GM21529 (cell line): ENCODE measurements at regions not wholly inside any gene's neighbourhood (a gene's known extent, or its start where the extent isn't known, plus 50 kb on each side); places are given as distances from the start of the nearest gene placed in this dataset.
"Not testable (repeated sequence)": the region's sequence is repeated elsewhere in the genome, so short reads cannot be mapped to it uniquely, and the experiment has no call there.

Experiments used
- ATAC-seq: cut with Tn5 transposase; IDR thresholded peaks from one replicate; pipeline ENCODE4 v1.9.1; 2021; ENCODE audit not compliant: unreplicated experiment

- ATAC-seq = no peak
These were observed 536.3 kb downstream of the TMEM121 start for GRCh38 chr14:106062502-106063272.

GRCh38 chr14:106067935-106068334 is 541.6 kb downstream of the TMEM121 start:
- no peak for ATAC-seq

GRCh38 chr14:106069804-106070625 is 543.6 kb downstream of the TMEM121 start:
- no peak for ATAC-seq

GRCh38 chr14:106080922-106081321 is 554.5 kb downstream of the TMEM121 start:
- ATAC-seq = no peak

- not testable (repeated sequence) for ATAC-seq
These were observed 555.3 kb downstream of the TMEM121 start for GRCh38 chr14:106081721-106082120.

GRCh38 chr14:106083082-106083481 is 556.7 kb downstream of the TMEM121 start:
- ATAC-seq = no peak

- no peak for ATAC-seq
These were observed 561.5 kb downstream of the TMEM121 start for GRCh38 chr14:106087837-106088236.

- not testable (repeated sequence) for ATAC-seq
These were observed 562.5 kb downstream of the TMEM121 start for GRCh38 chr14:106088860-106089259.

GRCh38 chr14:106094654-106095189 is 568.3 kb downstream of the TMEM121 start:
- no peak for ATAC-seq

GRCh38 chr14:106107703-106108102 is 581.3 kb downstream of the TMEM121 start:
- ATAC-seq = no peak

GRCh38 chr14:106109337-106109736 is 583.0 kb downstream of the TMEM121 start:
- no peak for ATAC-seq

- no peak for ATAC-seq
These were observed 589.0 kb downstream of the TMEM121 start for GRCh38 chr14:106115401-106115800.

- not testable (repeated sequence) for ATAC-seq
These were observed 590.1 kb downstream of the TMEM121 start for GRCh38 chr14:106116339-106116930.

GRCh38 chr14:106120101-106120500 is 593.7 kb downstream of the TMEM121 start:
- ATAC-seq = no peak

GRCh38 chr14:106129274-106129673 is 602.9 kb downstream of the TMEM121 start:
- no peak for ATAC-seq

- ATAC-seq = not testable (repeated sequence)
These were observed 603.7 kb downstream of the TMEM121 start for GRCh38 chr14:106129904-106130661.

- not testable (repeated sequence) for ATAC-seq
These were observed 606.7 kb downstream of the TMEM121 start for GRCh38 chr14:106133126-106133525.

GRCh38 chr14:106134886-106135285 is 608.5 kb downstream of the TMEM121 start:
- ATAC-seq = no peak

GRCh38 chr14:106141242-106142220 is 615.1 kb downstream of the TMEM121 start:
- no peak for ATAC-seq
